Rectal smooth muscle tissue (tissue), 1 donor: ENCODE measurements at regions not wholly inside any gene's neighbourhood (a gene's known extent, or its start where the extent isn't known, plus 50 kb on each side); places are given as distances from the start of the nearest gene placed in this dataset.
A peak's percentile ranks its signal among the peaks of the same experiment; 100 is the strongest.

ENCODE experiments used
- H3K27ac ChIP-seq: one replicate; pipeline ENCODE4 v1.7.0; 2013; ENCODE audit warnings: low read depth, low read length, inconsistent platforms
- H3K27me3 ChIP-seq: one replicate; pipeline ENCODE4 v1.7.0; 2013; ENCODE audit warnings: low read length; ENCODE audit not compliant: control insufficient read depth, insufficient read depth
- H3K36me3 ChIP-seq: one replicate; pipeline ENCODE4 v1.7.0; 2013; ENCODE audit warnings: low read length; ENCODE audit not compliant: control insufficient read depth, insufficient read depth
- H3K4me1 ChIP-seq: one replicate; pipeline ENCODE4 v1.7.0; 2013; ENCODE audit warnings: low read length; ENCODE audit not compliant: control insufficient read depth, insufficient read depth
- H3K4me3 ChIP-seq: one replicate; pipeline ENCODE4 v1.7.0; 2013; ENCODE audit warnings: low read length
- H3K9ac ChIP-seq: one replicate; pipeline ENCODE4 v1.7.0; 2013; ENCODE audit warnings: low read length

DNA sequence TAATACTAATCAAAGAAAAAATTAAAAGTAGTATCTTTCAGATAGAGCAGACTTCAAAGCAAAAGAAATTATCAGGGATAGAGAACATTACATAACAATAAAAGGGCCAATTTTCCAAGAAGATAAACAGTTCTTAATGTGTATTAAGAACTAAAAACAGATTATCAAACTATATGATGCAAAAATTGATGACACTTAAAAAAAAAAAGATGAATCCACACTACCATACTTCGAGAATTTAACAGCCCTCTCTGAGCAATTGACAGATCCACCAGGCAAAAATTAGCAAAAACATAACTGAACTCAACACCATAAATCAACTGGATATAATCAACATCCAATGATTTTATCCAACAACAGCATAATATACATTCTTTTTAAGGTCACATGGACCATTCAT is 686.5 kb downstream of the LRFN5 start:
- H3K36me3 ChIP-seq: no peaks in the 10 kb centered on the region
- H3K4me1 ChIP-seq: no peaks in the 10 kb centered on the region
- H3K4me3 ChIP-seq: no peak overlapping the region
- no peak overlapping the region for H3K9ac ChIP-seq
- H3K27me3 ChIP-seq: no peaks in the 10 kb centered on the region
- no peak overlapping the region for H3K27ac ChIP-seq

DNA sequence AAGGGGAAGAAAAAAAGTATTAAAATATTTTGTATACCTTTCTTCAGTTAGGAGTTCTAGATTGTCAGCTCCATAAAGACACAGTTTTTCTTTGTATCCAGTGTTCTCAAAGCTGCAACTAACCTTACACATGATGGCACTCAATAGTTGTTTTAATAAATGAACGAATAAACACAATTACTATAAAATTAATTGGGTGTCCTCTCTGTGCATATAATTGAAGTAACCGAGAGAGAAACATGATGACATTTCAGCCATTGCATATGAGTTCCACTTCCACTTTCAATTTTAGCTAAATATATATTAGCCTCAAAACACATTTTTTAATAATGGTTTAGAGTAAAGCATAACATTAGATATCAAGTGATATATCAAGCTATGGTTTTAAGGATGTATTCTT is 671.2 kb downstream of the LRFN5 start:
- H3K36me3 ChIP-seq: no peaks in the 10 kb centered on the region
- H3K27me3 ChIP-seq: no peaks in the 10 kb centered on the region
- no peak overlapping the region for H3K9ac ChIP-seq
- H3K4me1 ChIP-seq: no peaks in the 10 kb centered on the region
- no peak overlapping the region for H3K27ac ChIP-seq
- no peak overlapping the region for H3K4me3 ChIP-seq

DNA sequence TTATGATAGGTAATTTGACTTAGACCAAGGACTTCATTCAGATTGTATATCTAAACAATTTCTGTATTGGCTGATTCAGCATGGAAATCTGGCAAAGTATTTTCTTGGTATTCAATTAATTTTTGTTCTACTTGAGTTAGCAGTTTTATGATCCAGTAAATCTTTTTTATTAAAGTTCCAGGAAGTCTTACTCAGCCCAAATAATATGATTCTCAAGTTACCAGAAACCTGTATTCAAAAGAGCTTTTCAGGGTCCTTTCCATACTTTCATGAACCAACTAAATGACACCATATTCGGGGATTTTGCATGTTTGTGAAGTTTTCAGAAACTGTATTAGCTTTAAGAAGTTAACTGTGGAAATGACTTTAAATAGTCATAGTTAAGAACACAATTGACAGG is 662.6 kb downstream of the LRFN5 start:
- H3K9ac ChIP-seq: no peak overlapping the region
- H3K4me1 ChIP-seq: no peaks in the 10 kb centered on the region
- H3K4me3 ChIP-seq: no peak overlapping the region
- H3K27me3 ChIP-seq: no peaks in the 10 kb centered on the region
- H3K36me3 ChIP-seq: no peaks in the 10 kb centered on the region
- no peak overlapping the region for H3K27ac ChIP-seq

DNA sequence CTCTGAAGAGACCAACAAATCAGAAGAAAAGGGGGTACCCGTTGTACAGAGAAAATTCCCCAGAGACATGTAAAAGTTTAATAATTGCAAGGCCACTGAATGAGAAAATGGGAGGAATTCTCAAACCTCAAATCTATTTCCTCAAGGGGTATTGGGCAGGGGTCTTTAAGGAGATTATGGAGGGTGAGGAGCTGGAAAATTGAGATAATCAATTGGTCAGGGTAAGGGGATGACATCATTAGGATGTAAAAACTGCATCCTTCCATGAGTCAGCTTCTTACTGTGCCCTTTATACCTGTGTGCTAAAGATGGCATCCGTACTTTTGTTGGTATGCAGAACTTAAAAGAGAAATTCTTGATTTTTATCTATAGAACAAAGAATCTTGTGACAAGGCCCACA is 641.5 kb downstream of the LRFN5 start:
- no peaks in the 10 kb centered on the region for H3K27me3 ChIP-seq

GRCh38 chr14:42241101-42241500 is 634.4 kb downstream of the LRFN5 start:
- H3K27me3 ChIP-seq: no peaks in the 10 kb centered on the region
- no peak overlapping the region for H3K27ac ChIP-seq
- no peak overlapping the region for H3K4me3 ChIP-seq

More for the DNA sequence above, 641.5 kb downstream of the LRFN5 start:
- Histone ChIP-seq H3K4me3 (no peak overlapping the region), H3K27ac (no peak overlapping the region), H3K36me3 (no peaks in the 10 kb centered on the region), H3K4me1 (no peaks in the 10 kb centered on the region), H3K9ac (no peak overlapping the region)

DNA sequence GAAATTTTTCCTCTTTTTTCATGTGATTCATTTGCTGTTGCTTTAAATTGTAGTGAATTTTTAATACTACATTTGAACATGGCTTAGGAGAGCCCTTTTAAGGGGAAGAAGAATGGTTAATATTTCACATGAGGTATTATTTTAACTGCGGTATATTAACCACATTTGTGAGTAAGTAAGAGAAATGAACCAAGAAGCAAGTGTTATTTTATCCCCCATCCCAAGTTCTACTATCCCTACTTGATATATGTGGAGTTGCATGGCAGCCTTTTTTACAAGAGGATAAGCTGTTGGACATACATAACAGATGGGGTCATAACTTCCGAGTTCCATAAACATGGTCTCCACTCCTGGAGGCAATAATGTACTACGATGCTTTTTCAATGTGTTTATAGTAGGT is 623.3 kb downstream of the LRFN5 start:
- Histone ChIP-seq H3K36me3 (no peaks in the 10 kb centered on the region), H3K4me3 (no peak overlapping the region), H3K9ac (no peak overlapping the region), H3K4me1 (no peaks in the 10 kb centered on the region), H3K27me3 (no peaks in the 10 kb centered on the region), H3K27ac (no peak overlapping the region)

More at GRCh38 chr14:42241101-42241500, 634.4 kb downstream of the LRFN5 start:
- no peaks in the 10 kb centered on the region for H3K4me1 ChIP-seq
- H3K9ac ChIP-seq: no peak overlapping the region
- no peaks in the 10 kb centered on the region for H3K36me3 ChIP-seq

DNA sequence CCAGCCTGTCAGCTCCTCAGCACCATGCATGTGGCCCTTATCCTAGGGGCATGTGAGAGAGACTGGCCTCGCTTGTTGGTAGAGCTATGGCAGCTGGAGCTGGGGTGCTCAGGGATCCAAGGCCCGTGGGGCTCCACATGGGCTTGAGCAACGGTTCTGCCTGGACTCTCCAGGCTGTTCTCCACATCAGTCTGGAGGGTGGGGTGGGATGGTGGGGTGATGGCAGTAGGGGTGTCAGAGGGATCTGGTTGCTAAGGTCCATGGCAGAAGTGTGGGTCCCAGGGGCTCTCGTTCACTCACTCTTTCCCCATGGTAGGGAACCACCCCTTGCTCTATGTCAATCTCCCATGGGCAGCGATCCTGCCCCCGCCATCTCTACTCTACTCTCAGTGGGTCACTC is 622.6 kb downstream of the LRFN5 start:
- Histone ChIP-seq H3K9ac (no peak overlapping the region), H3K27me3 (no peaks in the 10 kb centered on the region), H3K36me3 (no peaks in the 10 kb centered on the region), H3K27ac (no peak overlapping the region), H3K4me1 (no peaks in the 10 kb centered on the region), H3K4me3 (no peak overlapping the region)

GRCh38 chr14:42228611-42229010 is 621.9 kb downstream of the LRFN5 start:
- Histone ChIP-seq H3K27ac (no peak overlapping the region), H3K36me3 (no peaks in the 10 kb centered on the region), H3K9ac (no peak overlapping the region), H3K4me1 (no peaks in the 10 kb centered on the region), H3K4me3 (no peak overlapping the region), H3K27me3 (no peaks in the 10 kb centered on the region)

DNA sequence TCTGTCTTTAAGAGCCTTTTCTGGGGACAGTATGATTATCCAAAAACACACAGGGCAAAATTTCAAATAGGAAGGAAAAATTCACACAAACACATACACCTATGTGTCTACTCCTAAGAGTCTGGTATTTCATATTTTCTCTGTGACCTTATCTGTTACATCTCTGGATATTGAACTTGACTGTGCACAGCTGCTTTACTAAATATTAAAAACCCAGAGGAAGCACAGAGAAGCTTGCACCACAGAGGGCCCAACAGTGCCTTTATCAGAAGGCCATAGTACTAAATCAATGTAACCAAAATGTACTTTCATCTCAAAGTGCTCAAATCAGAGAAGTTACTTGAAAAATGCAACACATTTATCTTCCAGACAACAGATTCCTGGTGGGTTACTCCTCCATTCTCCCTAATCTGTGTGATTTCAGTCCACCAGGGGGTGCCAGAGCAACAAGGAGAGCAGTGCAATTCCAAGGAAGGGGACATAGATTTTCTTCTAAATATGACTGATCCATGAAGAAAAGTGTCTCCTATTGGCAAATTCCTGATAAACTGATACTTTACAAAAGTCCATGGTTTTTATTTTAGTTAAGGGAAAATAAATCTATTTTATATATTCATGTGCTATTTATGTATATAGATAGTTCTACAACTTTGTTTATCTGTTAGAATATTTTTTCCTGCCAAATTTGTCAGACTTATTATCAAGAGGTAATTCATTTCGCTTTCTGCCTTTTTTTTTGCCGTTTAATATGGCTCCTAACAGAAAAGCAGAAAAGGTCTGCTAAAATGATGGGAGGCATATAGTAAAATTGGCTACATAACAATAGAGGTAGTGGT is 617.6 kb downstream of the LRFN5 start:
- Histone ChIP-seq H3K36me3 (no peaks in the 10 kb centered on the region), H3K27ac (no peak overlapping the region), H3K4me1 (no peaks in the 10 kb centered on the region), H3K27me3 (no peaks in the 10 kb centered on the region), H3K9ac (no peak overlapping the region), H3K4me3 (no peak overlapping the region)

- no peak overlapping the region for H3K9ac ChIP-seq
- H3K36me3 ChIP-seq: no peaks in the 10 kb centered on the region
- no peak overlapping the region for H3K27ac ChIP-seq
- H3K4me1 ChIP-seq: no peaks in the 10 kb centered on the region
- H3K27me3 ChIP-seq: no peaks in the 10 kb centered on the region
- H3K4me3 ChIP-seq: no peak overlapping the region
Observed at GRCh38 chr14:42222924-42223471, 616.3 kb downstream of the LRFN5 start.

- H3K4me1 ChIP-seq: peaks cover 5% of the 10 kb centered on the region
- no peaks in the 10 kb centered on the region for H3K27me3 ChIP-seq
- H3K4me3 ChIP-seq: no peak overlapping the region
- no peaks in the 10 kb centered on the region for H3K36me3 ChIP-seq
- no peak overlapping the region for H3K9ac ChIP-seq
- H3K27ac ChIP-seq: peak overlapping the region; percentile 13
Observed at GRCh38 chr14:42214981-42215491, 608.4 kb downstream of the LRFN5 start.

DNA sequence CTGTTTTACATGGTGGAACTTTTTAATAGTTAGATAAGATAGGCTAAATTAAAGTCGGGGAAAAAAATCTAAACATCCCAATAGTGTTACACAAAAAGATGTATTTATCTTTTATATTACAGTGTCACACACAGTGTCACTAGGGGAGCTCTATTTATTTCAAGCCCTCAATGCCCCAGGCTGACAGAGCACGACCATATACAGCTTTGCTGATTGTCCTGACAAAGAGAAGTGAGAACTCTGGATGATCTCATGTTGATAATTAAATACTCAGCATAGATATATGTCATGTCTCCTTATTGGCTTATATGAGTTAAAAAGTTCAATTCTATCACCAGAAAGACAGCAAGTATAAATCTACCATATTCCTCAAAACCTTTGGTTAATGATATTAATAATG is 594.3 kb downstream of the LRFN5 start:
- no peaks in the 10 kb centered on the region for H3K36me3 ChIP-seq
- no peak overlapping the region for H3K27ac ChIP-seq
- no peak overlapping the region for H3K9ac ChIP-seq
- H3K4me3 ChIP-seq: no peak overlapping the region
- no peaks in the 10 kb centered on the region for H3K27me3 ChIP-seq
- no peaks in the 10 kb centered on the region for H3K4me1 ChIP-seq

- no peak overlapping the region for H3K27ac ChIP-seq
- peaks cover 3% of the 10 kb centered on the region for H3K4me1 ChIP-seq
- no peak overlapping the region for H3K4me3 ChIP-seq
- no peaks in the 10 kb centered on the region for H3K36me3 ChIP-seq
- H3K27me3 ChIP-seq: no peaks in the 10 kb centered on the region
- no peak overlapping the region for H3K9ac ChIP-seq
Observed at GRCh38 chr14:42198010-42198409, 591.3 kb downstream of the LRFN5 start.
